GM12864 (cell line): ENCODE measurements at regions not wholly inside any gene's neighbourhood (a gene's known extent, or its start where the extent isn't known, plus 50 kb on each side); places are given as distances from the start of the nearest gene placed in this dataset.

Experiments used
- DNase-seq: peaks from one replicate; pipeline ENCODE4 v3.0.0-alpha.2; 2011; ENCODE audit warnings: low read depth
- H3K4me3 ChIP-seq: 2 replicates; pipeline ENCODE4 v1.5.1; 2011; ENCODE audit warnings: mild to moderate bottlenecking, low read depth, low read length, control low read depth
- CTCF ChIP-seq: IDR thresholded peaks from 2 replicates; pipeline ENCODE4 v1.5.1; 2011; ENCODE audit warnings: low read depth, mild to moderate bottlenecking, moderate library complexity, low read length, control low read depth, inconsistent platforms; ENCODE audit errors: missing control alignments

GRCh38 chr16:72313903-72314302 lies 141.9 kb upstream of the PMFBP1 start:
- DNase-seq: no peak
- no peak overlapping the region for H3K4me3 ChIP-seq
- TF ChIP-seq CTCF: no peak

- no peak overlapping the region for H3K4me3 ChIP-seq
- TF ChIP-seq CTCF: no peak
- no peak for DNase-seq
These were observed 140.9 kb upstream of the PMFBP1 start for GRCh38 chr16:72312828-72313227.

- DNase-seq: no peak
- no peak for TF ChIP-seq CTCF
- H3K4me3 ChIP-seq: no peak overlapping the region
These were observed 139.5 kb upstream of the PMFBP1 start for GRCh38 chr16:72311426-72311825.

GRCh38 chr16:72309001-72309400 lies 137.0 kb upstream of the PMFBP1 start:
- no peak for DNase-seq
- no peak for TF ChIP-seq CTCF
- no peak overlapping the region for H3K4me3 ChIP-seq

GRCh38 chr16:72308396-72308795 lies 136.4 kb upstream of the PMFBP1 start:
- no peak for TF ChIP-seq CTCF
- H3K4me3 ChIP-seq: no peak overlapping the region
- DNase-seq: no peak

GRCh38 chr16:72302332-72302731 lies 130.4 kb upstream of the PMFBP1 start:
- TF ChIP-seq CTCF: no peak
- H3K4me3 ChIP-seq: no peak overlapping the region
- no peak for DNase-seq

- TF ChIP-seq CTCF: no peak
- no peak overlapping the region for H3K4me3 ChIP-seq
- no peak for DNase-seq
These were observed 129.7 kb upstream of the PMFBP1 start for GRCh38 chr16:72301523-72302236.
